ENCODE measurements at regions not wholly inside any gene's neighbourhood (a gene's known extent, or its start where the extent isn't known, plus 50 kb on each side); places are given as distances from the start of the nearest gene placed in this dataset.

- H4K8ac ChIP-seq (replicated peaks; ENCODE audit: insufficient read length, low read depth, low read length), result no peak overlapping the region
- H3K4ac ChIP-seq (ENCODE audit: low read depth, low read length), result no peak overlapping the region
- no peak overlapping the region for H2BK12ac ChIP-seq (ENCODE audit: insufficient read length, low read depth, low read length)
- DNase-seq, result no peak
- H3K56ac ChIP-seq (ENCODE audit: insufficient read length, low read depth, low read length), result no peak overlapping the region
- Mint-ChIP-seq H3K27ac (peak overlapping the region in 2 of 3 experiments; percentile 38 to 41; a peak in 3 of 7 replicates), H3K27me3 (ENCODE audit: low read depth) (peaks cover 19% of the 10 kb centered on the region), H3K4me1 (peaks cover 11% of the 10 kb centered on the region in 2 experiments), H3K9me3 (no peaks in the 10 kb centered on the region), H3K4me3 (no peak overlapping the region), H3K36me3 (ENCODE audit: insufficient read depth in 1 of 3, low read depth in 3 of 3) (no peaks in the 10 kb centered on the region)
- H3K14ac ChIP-seq (ENCODE audit: insufficient read depth, low read length), result no peak overlapping the region
- no peak overlapping the region for H3K27ac ChIP-seq (ENCODE audit: insufficient read length, low read depth, low read length)
- H3K4me2 ChIP-seq (ENCODE audit: insufficient read depth, insufficient read length, low read length), result no peak overlapping the region
- no peak overlapping the region for H2BK15ac ChIP-seq (ENCODE audit: low read depth, low read length)
- H2BK20ac ChIP-seq (ENCODE audit: low read depth, low read length, poor library complexity, severe bottlenecking), result no peak overlapping the region
- no peak overlapping the region for H2AFZ ChIP-seq (ENCODE audit: low read length)
- H3K9ac ChIP-seq (ENCODE audit: extremely low read depth, insufficient read length, low read length), result no peak overlapping the region
- no peaks in the 10 kb centered on the region for H3K9me3 ChIP-seq (ENCODE audit: control insufficient read depth, low read depth, low read length)
- H2BK120ac ChIP-seq (ENCODE audit: low read depth, low read length, poor library complexity, severe bottlenecking), result no peak overlapping the region
- H3K18ac ChIP-seq (ENCODE audit: insufficient read length, low read depth, low read length), result no peak overlapping the region
- no CpG with 5 or more reads among the region's 1 CpG for WGBS (ENCODE audit: extremely low coverage, insufficient read length, low lambda C conversion rate)
- TF ChIP-seq CTCF (conservative IDR thresholded peaks at IDR 0.05), result no peak
- H2BK5ac ChIP-seq (ENCODE audit: insufficient read length, low read length), result no peak overlapping the region
- H2AK5ac ChIP-seq (ENCODE audit: insufficient read length, low read length), result no peak overlapping the region
- H3K4me1 ChIP-seq (ENCODE audit: insufficient read depth, low read length), result no peaks in the 10 kb centered on the region
- H4K5ac ChIP-seq (ENCODE audit: insufficient read length, low read depth, low read length), result no peak overlapping the region
- no peak overlapping the region for H4K91ac ChIP-seq (ENCODE audit: insufficient read length, low read depth, low read length)
- H3K27me3 ChIP-seq (ENCODE audit: insufficient read depth, low read length), result peaks cover 3% of the 10 kb centered on the region; the same call in 1 of the 2 replicates
- H4K20me1 ChIP-seq (ENCODE audit: control insufficient read depth, insufficient read depth, insufficient read length), result no peaks in the 10 kb centered on the region
- H3K79me2 ChIP-seq (ENCODE audit: insufficient read depth, low read length), result no peaks in the 10 kb centered on the region
- H3T11ph ChIP-seq (ENCODE audit: low read length), result no peak overlapping the region
- no peak overlapping the region for H3K23ac ChIP-seq (ENCODE audit: insufficient read length, low read depth, low read length)
- no peaks in the 10 kb centered on the region for H3K79me1 ChIP-seq (ENCODE audit: insufficient read depth, low read depth, low read length, poor library complexity, severe bottlenecking)
- no peaks in the 10 kb centered on the region for H3K23me2 ChIP-seq (ENCODE audit: insufficient read length, low read depth, low read length, poor library complexity, severe bottlenecking)
These were observed 120.3 kb upstream of the GOLGA8J start for GRCh38 chr15:29962407-29962806.
